HG02852 (cell line): ENCODE measurements at regions not wholly inside any gene's neighbourhood (a gene's known extent, or its start where the extent isn't known, plus 50 kb on each side); places are given as distances from the start of the nearest gene placed in this dataset.

ENCODE experiments used
- ATAC-seq: cut with Tn5 transposase; IDR thresholded peaks from one replicate; pipeline ENCODE4 v1.9.1; 2021; ENCODE audit warnings: mild to moderate bottlenecking, moderate library complexity; ENCODE audit not compliant: unreplicated experiment

DNA sequence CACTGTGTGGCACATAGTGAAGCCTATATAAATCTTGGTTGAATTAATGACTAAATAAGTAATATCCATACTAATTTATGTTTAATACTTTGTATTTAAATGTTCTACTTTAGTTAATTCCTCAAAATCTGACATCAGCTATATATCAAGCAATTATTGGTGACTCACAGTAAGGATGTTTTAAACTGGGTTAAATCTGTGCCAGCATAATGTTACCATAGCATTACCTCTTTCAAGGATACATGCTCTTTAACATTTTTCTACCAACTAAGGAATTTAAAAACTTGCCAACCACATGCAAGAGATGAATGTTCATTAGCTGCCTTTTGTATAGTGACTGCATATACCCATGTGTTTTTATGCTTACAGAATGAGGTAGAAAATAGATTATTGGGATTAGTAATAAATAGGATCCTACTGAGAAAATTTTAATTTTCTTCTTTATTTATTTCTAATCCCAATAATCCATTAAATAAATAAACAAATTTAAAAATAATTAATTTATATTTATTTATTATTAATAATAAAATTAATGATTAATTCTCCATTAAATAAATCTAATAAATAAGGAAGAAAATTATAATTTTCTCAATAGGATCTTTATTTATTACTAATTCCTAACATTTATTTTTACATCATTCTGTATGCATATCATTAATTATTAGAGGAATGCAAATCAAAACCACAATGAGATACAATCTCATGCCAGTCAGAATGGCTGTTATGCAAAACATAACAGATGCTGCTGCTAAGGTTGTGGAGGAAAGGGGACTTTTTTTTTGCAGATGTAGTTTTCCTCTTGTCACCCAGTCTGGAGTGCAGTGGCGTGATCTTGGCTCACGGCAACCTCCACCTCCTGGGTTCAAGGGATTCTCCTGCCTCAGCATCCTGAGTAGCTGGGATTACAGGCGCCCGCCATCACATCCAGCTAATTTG, 410.7 kb upstream of the DSEL start:
- no peak for ATAC-seq

DNA sequence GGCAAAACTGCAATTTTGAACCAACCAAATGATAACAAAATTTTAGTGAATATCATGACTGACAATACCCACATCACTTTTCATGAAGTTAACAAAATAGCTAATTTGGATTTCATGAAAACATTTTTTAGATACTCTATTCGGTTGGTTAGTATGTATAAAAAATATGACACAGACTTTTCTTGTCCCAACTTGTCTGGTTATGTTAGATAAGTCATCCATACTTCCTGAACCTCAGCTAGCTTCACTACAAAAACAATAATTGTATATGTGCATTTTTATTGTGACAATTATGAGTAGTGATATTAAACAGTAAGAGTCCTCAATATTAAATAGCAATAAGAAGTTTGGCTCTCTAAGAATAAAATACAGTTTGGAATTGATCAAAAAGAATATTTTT, 408.1 kb upstream of the DSEL start:
- no peak for ATAC-seq

DNA sequence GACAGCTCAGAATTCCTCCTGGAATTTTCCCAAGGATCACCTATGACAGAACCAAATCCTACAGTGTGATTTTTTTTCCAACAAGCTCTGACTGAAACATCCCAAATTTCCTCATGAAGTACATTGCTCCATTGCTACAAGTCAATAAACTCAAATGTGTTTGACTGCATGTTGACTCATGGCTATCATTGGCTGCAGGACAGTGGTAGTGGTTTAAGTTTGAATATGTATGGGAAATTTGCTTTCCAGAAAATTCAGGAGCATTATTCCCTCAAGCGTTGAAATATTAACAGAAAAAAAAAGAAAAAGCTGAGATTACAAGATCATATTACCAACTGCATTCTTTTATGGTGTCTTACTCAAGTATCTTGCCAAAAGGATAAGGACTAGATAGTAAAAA, 402.8 kb upstream of the DSEL start:
- ATAC-seq, result no peak

DNA sequence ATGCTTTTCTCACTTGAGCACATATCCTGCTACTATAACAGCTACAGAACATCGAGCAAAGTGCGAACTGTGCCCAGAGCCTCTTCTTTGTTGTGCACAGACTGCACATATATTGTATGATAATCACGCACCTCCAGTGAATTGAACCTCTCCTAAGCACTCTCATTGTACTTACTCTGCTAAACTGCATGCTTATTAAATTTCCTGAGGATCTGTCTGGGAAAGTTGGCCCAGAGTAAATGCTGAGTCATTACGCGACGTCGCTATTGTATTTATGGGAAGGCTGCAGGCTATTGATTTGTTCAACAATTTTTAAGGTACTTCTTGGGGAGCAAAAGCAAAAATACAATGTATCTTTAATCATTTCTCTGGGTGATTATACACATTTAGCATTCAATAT, 399.6 kb upstream of the DSEL start:
- no peak for ATAC-seq

DNA sequence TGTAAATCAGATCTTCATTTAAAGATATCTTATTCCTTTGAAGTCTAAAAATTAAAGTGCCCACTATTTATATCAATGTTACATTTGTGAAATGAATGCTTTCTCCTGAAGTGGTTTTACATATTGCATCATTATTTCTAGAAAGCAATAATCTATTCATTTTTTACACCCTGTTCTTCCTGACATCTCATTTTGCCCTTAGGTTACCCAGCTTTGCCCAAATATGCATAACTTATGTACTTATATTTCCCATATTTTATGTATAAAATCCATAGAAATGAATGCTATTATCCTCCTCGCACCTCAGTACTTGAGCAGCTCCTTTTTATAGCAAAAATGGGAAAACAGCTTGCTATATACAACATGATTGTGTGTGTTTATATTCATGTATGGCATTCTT, 396.5 kb upstream of the DSEL start:
- no peak for ATAC-seq

DNA sequence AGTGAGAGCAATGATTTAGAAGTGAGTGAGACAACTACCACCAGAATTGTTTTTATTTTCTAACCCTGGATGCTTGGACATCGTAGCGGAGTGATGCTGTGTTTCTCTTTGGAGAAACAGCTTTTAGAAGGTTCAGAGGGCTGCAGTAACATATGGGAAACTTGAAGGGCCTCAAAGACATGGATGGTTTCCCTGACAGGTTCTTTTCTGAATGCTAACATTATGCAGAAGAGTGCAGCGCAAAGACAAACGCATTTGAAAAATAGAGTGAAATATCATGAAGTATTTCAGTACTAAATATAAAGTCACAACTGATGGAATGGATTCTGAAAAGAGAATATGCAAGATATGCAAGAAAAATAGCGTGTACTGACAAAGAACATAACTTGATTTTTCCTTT, 385.1 kb upstream of the DSEL start:
- no peak for ATAC-seq

DNA sequence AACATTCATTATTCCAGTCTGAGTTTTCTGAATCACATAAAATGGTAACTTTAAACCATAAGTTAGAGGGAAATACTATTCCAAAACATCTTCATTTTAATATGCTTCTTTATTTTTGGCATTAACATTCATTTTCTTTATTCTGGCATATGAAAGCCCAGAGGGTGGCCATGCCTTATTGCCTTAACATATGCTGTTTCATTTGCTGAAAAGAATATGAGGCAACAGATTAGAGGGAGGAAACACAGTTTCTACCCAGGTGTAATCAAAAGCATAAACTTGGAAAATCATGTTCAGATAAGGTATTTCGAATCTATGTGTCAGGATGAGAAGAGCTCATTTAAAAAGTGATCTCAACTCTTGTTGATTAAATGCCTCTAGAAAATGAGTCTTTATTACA, 379.9 kb upstream of the DSEL start:
- no peak for ATAC-seq

DNA sequence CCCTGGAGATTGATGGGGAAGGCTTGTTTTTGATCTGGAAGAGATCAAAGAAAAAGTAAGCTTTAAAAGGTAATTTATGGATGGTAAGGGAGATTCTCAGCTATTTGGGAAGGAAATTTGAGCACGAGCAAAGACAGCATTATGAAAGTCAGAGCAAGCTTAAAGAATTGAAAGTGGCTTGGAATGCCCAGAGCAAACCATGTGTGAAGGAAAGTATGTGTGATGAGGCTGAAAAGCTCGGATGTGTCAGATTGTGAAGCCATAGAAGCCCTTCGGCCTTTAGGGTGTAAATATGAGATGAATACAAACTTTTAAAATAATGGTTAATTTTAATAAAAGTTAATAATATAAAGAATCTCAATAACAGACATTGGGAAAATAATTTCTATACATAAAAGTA, 377.4 kb upstream of the DSEL start:
- ATAC-seq, result no peak

DNA sequence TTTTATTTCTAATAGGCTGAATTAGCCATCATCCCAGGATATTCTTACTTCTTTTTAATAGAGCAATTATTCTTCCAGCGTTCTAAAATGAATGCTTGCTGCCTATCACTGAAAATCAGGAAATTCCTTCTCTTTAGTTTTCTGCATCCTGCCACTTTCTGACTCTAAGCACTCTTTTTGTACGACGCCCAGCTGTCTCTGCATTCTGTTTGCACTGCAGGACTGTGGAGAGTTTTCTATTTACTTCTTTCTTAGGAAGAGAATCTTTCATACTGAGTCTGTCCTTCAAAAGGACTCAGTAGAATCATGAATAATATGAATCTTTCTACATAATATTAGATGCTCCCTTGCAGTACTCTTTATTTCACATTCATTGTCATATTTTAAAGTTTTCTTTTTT, 360.4 kb upstream of the DSEL start:
- ATAC-seq, result no peak

DNA sequence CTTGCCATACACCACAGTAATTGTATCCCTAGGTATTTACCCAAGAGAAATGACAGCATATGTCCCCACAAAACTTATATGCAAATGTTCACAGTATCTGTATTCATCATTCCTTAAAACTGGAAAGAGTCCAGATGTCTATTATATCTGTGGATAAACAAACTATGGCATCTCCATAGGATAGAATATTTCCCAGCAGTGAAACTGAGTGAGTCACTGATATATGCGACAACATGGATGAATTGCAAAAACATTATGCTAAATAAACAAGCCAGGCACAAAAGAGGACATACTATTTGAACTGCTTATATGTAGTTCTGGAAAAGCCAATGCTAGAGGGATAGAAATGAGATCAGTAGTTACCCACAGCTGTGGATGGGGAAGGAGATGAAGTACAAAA, 359.4 kb upstream of the DSEL start:
- ATAC-seq, result no peak

DNA sequence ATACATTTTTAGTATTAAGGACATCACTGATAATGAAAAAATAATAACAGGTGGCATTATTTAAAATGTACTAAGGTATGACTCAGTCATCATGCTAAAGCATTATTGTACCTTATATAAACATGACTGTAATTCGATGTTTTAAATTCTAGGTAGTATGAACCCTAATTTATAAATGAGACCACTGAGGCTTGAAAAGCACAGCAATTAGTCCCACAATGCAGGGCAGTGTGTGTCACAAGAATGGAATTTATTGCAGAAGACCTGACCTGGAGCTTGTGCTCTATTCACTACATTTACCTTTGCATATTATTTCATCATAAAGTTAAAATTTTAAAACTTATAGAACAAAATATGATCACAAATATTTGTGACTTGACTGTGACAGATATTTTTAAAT, 358.5 kb upstream of the DSEL start:
- ATAC-seq, result no peak

DNA sequence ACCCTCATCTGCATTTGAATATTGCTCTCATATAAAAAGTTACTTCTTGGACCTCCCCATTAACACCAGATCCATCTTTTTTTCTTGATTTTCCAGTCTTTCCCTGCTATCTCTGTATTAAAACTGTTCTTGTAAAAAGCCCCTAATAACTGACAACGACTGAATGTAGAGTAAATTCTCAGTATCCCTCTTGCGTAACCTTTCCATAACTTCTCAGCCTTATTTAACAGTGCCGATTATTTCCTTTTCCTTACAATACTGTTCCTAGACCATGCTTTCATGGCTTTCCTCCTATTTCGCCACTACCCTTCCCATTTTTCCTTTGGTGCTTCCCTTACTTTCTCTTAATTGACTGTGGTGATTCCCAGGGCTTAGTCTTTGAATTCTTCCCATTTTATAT, 348.9 kb upstream of the DSEL start:
- no peak for ATAC-seq

DNA sequence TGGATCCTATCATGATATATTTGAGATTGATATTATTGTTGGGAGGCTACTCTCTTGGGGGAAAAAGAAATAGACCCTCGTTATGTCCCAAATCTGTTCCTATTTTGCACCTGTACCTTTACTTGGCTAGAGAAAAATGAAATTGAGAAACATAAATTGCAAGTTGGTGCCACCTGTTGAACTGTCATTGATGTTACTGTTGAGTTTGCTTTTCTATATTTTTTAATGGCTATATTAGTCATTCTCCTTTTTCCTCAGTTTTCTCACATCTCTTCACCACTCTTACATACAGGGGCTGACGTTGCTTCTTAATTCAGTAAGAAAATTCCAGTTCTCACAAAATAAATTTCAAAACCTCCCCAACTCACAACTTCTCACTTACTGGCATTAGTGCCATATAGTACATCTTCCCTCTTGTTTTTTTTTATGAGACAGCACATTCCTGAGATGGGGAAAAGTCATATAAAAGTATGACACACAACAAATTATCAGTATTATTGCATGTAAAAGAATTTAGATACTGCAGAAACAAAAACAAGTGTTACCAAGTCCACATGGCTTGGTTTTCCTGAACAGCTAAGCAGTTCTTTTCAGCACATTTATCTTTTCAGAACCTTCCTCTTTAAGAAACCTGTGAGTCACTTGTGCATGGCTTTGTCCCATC, 348.3 kb upstream of the DSEL start:
- no peak for ATAC-seq

DNA sequence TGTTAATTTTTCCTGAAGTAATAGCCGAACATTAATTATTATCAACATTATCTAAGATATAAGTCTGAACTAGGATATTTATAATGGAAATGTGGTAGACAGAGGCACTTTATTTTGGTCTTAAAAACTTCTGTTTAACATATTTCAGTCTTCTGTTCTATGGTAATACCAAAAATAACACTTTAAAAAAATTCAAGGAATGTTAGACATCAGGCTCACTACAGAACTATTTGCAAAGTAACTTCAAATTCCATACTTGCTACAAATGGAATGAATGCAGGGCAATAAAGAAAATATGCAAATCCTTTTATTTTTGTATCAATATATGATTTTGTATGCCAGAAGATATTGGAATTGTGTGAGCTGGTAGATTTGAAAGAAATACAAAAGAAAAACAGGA, 345.5 kb upstream of the DSEL start:
- no peak for ATAC-seq

DNA sequence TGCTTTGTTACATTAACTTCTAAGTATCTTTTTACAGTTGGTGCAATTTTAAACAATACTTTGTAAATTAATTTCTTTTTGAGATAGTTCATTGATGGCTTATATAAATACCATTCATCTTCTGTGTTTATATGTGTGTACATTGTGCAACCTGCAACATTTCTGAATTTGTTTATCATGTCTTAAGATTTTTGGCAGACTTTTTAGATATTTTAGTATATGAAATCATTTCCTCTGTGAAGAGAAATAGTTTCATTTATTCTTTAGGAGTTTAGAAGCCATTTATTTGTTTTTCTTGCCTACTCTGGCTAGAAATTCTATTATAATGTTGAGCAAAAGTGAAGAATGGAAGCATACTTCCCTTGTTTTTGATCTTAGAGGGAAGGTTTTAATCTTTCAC, 337.8 kb upstream of the DSEL start:
- ATAC-seq, result no peak

DNA sequence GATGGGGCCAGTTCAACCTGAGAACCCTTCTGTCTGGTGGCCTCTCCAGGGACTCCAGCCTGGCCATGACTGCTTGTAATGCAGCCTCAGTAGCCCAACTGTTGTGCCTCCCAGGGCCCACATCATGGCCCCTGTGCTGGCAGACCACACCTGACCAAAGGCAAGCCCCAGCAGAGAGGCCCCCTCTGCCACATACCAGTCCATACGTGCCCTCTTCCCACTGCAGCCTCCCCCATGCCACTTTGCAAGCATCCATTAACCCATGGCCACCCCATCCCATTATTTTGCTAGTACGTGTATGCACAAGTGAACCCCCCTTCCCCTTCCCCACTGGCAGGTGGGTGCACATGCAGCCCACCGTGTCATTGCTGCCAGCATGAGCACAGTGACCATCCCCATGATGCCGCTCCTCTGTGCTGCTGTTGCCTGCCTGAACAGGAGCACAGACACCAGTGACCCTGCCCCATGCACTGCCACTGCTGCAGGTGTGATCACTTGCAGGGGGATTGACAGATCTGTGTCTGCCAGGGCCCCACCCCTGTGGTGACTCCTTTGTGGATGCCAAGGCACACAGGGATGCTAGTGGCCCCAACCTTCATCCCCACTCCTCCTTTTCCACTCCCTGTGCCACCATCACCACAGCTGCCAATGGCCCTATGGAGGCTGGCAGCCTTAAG, 330.0 kb upstream of the DSEL start:
- ATAC-seq, result no peak

DNA sequence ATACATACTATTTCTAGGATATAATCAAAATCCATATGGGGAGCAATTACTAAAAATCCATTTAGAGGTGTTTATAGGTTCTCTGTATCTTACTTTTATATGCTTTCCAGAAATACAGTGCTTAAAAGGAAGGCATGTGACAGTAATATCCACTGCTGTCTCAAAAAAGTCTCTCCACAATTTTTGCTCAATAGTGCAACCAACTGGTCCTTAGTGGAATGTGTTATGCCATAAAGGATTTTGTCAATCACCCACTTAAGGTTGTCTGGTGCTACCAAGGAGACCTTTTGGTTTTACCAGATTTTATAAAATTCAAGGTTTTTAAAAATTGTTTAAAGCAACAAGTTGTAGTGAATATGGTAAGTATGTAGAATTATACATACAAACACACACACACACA, 328.5 kb upstream of the DSEL start:
- ATAC-seq, result no peak

DNA sequence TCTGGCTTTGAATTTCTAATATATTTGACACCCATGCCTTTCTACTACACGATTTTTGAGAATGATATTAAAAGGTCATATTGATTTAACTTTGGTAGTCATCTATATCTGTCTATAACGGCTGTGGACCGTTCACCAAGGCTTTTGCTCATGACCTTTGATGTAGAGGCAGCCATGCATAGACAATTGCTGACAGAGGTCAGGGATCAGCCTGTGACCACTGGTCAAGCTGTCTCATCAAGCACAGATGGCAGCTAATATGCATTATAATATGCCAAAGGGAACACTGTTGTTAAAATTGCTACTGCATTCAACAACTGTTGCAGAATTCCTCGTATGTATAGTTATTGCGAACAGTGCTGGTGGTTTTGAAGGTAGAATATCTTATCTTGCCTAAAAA, 323.9 kb upstream of the DSEL start:
- ATAC-seq, result no peak

DNA sequence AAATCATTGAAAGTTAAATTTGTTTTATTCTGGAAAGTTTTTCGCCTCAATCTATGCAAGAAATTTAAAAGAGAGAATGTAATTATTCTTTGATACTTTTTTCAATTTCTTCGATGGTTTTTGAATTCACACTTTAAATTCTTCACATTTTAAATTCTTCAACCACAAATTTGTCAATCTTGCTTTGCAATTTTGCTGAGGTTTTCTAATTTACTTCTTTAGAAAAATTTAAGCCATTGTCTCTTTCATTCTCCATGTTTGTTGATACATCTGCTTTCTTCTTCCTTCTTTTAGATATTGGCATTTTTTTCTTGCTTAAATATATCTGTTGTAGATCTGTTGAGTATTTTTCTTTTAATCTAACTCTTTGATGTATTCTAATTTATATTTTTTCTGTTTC, 301.9 kb upstream of the DSEL start:
- no peak for ATAC-seq

DNA sequence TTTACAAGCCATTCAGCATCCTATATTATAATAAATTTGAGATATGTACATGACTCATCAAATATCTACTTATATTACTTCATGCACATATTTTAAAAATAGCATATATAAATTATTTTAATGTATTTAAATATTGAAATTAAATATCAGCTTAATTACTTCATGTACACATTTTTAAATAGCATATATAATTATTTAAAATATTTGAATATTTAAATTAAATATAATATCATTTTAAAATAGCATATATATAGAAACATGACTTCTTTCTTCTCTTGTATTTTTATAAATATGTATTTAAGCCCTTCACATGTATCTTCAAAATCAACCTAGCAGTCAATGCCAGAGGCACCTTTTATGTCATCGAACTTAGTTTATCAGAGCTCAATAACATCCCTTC, 298.8 kb upstream of the DSEL start:
- ATAC-seq, result no peak

DNA sequence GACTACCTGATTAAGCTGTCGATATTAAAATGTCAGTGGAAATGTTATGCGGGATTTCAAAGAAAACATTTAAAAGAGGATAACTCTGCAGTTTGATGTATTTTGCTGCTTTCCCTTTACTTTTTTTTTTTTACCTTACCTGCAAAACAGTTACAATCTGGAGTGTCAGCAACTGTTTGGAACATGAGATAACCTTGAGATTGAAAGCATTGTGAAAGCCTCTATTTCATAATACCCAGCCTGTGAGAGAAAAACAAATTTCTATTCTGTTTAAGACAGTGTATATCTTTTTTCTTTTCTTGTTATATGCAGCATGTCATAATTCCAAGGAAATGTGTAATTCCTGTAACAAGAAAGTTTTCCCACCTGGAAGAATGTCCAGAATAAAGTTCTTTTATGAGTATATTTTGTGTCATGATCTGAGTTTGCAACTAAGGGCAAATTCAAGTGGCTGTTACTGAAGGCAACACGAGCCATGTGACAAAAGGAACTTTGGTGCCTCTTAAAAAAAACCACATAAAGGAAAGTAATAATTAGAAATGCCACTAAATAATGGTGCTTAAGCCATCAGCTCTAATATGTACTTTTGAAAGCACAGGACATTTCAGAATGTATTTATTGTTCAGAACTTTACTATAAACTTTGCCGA, 297.0 kb upstream of the DSEL start:
- no peak for ATAC-seq

DNA sequence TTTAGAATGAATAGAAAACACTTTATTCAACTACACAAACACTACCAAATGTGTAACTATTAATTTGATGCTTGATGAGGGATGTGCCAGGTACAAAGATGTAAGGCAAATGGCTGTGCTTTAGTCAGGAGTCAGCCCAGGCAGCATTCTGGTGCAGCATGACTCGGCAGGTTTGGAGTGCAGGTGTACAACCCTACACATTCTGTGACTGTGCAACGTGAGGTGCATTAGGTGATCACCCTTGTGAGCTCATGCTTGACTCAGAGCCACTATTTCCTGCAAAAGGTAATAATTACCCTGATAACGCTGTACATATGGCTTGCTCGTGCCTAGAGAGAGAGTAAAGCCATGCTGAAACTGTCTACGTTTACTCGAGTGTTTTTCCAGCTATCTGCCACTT, 288.7 kb upstream of the DSEL start:
- no peak for ATAC-seq
